ENCODE measurements at regions not wholly inside any gene's neighbourhood (a gene's known extent, or its start where the extent isn't known, plus 50 kb on each side); places are given as distances from the start of the nearest gene placed in this dataset.

DNA sequence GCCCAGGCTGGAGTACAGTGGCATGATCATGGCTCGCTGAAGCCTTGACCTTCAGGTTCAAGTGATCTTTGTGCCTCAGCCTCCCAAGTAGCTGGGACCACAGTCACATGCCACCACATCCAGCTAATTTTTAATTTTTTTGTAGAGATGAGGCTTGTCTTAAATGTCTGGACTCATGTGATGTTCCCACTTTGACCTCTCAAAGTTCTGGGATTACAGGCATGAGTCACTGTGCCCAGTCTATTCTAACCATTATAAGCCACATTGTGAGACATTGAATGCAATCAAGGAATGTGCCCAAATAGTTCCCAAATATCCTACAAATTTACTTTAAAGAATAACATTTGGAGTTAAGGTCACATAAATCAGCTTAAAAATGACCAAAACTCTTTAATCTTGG, 130.7 kb upstream of the ARID2 start:
- DNase-seq = no peak
- intact Hi-C loops (cut with DNase I) = no loop called here
- H3K9me3 ChIP-seq = no peaks in the 10 kb centered on the region
- H3K27ac ChIP-seq = no peak overlapping the region
- TF ChIP-seq POLR2A (IDR thresholded peaks at IDR 0.05) (no peak), POLR2AphosphoS5 (IDR thresholded peaks at IDR 0.05) (no peak)
- 91 to 93% methylated on average over 1 of the region's 1 CpG for WGBS, 2 donors
- H3K4me3 ChIP-seq = no peak overlapping the region
- peaks cover 0 to 19% (median 3%) of the 10 kb centered on the region in 4 donors for H3K4me1 ChIP-seq
- H3K36me3 ChIP-seq = no peaks in the 10 kb centered on the region
- no peaks in the 10 kb centered on the region for H3K27me3 ChIP-seq

DNA sequence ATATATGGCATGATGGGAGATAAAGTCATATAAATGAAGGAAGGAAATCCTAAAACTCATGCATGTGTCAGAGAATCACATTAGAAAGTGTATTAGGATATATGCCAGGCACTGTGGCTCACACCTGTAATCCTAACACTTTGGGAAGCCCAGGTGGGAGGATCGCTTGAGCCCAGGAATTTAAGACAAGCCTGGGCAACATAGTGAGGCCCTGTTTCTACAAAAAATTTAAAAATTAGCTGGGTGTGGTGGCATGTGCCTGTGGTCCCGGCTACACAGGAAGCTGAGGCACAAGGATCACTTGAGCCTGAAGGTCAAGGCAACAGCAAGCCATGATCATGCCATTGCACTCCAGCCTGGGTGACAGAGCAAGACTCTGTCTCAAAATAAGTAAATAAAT, 130.3 kb upstream of the ARID2 start:
- DNase-seq = no peak
- Histone ChIP-seq H3K9me3 (no peaks in the 10 kb centered on the region), H3K27me3 (no peaks in the 10 kb centered on the region), H3K4me1 (peaks cover 0 to 19% (median 3%) of the 10 kb centered on the region in 4 donors), H3K27ac (no peak overlapping the region), H3K36me3 (no peaks in the 10 kb centered on the region), H3K4me3 (no peak overlapping the region)
- intact Hi-C loops (cut with DNase I) = no loop called here
- WGBS, 2 donors = 91% methylated on average over 2 of the region's 2 CpGs
- TF ChIP-seq EP300 (IDR thresholded peaks at IDR 0.05) (no peak), POLR2AphosphoS5 (IDR thresholded peaks at IDR 0.05) (no peak), POLR2A (IDR thresholded peaks at IDR 0.05) (no peak), CTCF (IDR thresholded peaks at IDR 0.05) (no peak)

DNA sequence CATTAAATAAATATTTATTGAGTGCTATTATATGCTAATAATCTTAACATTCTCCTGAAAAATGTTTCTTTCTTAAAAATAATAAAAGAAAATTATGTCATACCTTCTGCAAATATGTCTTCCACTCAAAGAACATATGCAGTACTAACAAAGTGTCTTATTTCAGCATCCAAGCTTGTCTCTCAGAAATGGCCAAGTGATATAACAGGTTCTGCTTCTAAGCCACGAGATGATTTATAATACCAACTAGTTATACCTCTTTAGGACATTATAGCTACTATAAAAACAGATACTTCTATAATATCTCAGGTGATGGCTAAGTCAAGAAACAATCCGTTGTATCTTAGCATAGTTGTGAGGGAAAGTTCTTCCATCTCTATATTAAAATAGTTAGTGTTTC, 128.1 kb upstream of the ARID2 start:
- intact Hi-C loops (cut with DNase I) = no loop called here
- Histone ChIP-seq H3K4me3 (no peak overlapping the region), H3K27ac (no peak overlapping the region), H3K27me3 (no peaks in the 10 kb centered on the region), H3K36me3 (no peaks in the 10 kb centered on the region), H3K9me3 (peaks cover 0 to 4% (median 0%) of the 10 kb centered on the region in 4 donors), H3K4me1 (peaks cover 0 to 19% (median 3%) of the 10 kb centered on the region in 4 donors)
- no peak for TF ChIP-seq POLR2AphosphoS5 (IDR thresholded peaks at IDR 0.05)
- no peak for TF ChIP-seq POLR2A (IDR thresholded peaks at IDR 0.05)
- TF ChIP-seq CTCF (IDR thresholded peaks at IDR 0.05) = no peak
- DNase-seq = no peak
- WGBS, 2 donors = 18 to 63% methylated on average over 2 of the region's 2 CpGs

DNA sequence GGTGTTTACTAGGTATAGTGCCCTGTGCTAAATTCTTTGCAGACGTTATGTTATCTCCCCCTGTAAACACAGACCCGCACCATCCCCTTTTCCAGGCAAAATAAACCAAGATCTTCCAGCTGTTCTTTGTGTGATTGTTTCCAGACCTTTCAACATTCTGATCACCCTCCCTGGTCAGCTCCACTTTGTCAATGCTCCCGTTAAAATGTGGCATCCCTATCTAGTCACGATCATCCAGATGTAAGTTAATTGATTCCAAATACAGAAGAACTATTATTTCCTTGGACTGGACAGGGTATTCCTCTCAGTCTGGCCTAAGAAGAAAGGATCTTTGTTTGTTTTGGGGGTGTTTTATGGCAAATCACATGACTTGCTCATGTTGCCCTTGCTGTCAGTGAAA, 127.6 kb upstream of the ARID2 start:
- intact Hi-C loops (cut with DNase I) = no loop called here
- H3K27ac ChIP-seq = no peak overlapping the region
- WGBS, 2 donors = 20 to 50% methylated on average over 4 of the region's 4 CpGs
- no peak for TF ChIP-seq POLR2A (IDR thresholded peaks at IDR 0.05)
- TF ChIP-seq CTCF (IDR thresholded peaks at IDR 0.05) = no peak
- no peak for TF ChIP-seq EP300 (IDR thresholded peaks at IDR 0.05)
- no peak for TF ChIP-seq POLR2AphosphoS5 (IDR thresholded peaks at IDR 0.05)
- DNase-seq = no peak
- no peaks in the 10 kb centered on the region for H3K36me3 ChIP-seq
- H3K4me3 ChIP-seq = no peak overlapping the region
- H3K4me1 ChIP-seq = peaks cover 0 to 19% (median 3%) of the 10 kb centered on the region in 4 donors
- peaks cover 0 to 4% (median 0%) of the 10 kb centered on the region in 4 donors for H3K9me3 ChIP-seq
- H3K27me3 ChIP-seq = no peaks in the 10 kb centered on the region

DNA sequence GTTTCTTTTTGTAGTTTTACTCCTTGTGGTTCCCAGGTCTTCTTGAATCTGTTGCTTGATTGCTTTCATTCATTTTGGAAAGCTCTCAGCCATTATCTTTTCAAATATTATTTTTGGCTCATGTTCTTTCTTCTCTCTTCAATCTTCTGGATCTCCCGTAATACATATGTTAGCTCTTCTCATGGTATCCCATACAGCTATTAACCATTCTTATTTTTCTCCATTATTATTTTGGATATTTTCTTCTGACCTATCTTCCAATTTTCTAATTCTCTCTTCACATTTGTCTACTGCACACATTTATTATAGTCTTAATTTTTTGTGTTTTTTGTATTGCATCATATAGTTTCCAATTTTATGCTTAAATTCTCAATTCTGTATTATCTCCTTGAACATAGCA, 123.9 kb upstream of the ARID2 start:
- no peak overlapping the region for H3K27ac ChIP-seq
- WGBS, 2 donors = 94 to 99% methylated on average over 1 of the region's 1 CpG
- intact Hi-C loops (cut with DNase I) = no loop called here
- H3K4me3 ChIP-seq = no peak overlapping the region
- no peaks in the 10 kb centered on the region for H3K4me1 ChIP-seq
- H3K36me3 ChIP-seq = no peaks in the 10 kb centered on the region
- peaks cover 0 to 4% (median 0%) of the 10 kb centered on the region in 4 donors for H3K9me3 ChIP-seq
- TF ChIP-seq CTCF (IDR thresholded peaks at IDR 0.05) (no peak), POLR2A (IDR thresholded peaks at IDR 0.05) (no peak), POLR2AphosphoS5 (IDR thresholded peaks at IDR 0.05) (no peak), EP300 (IDR thresholded peaks at IDR 0.05) (no peak)
- H3K27me3 ChIP-seq = no peaks in the 10 kb centered on the region
- no peak for DNase-seq

All from sigmoid colon (tissue), 6 donors.